GM12865 (cell line): ENCODE measurements at regions not wholly inside any gene's neighbourhood (a gene's known extent, or its start where the extent isn't known, plus 50 kb on each side); places are given as distances from the start of the nearest gene placed in this dataset.

Source experiments
- DNase-seq: peaks from one replicate; pipeline ENCODE4 v3.0.0; 2010; ENCODE audit warnings: low read depth
- H3K4me3 ChIP-seq: 2 replicates; pipeline ENCODE4 v1.5.1; 2011; ENCODE audit warnings: mild to moderate bottlenecking, low read depth, low read length, control low read depth
- TF ChIP-seq, protein P1 (sequence below): IDR thresholded peaks from 2 replicates; pipeline ENCODE4 v1.5.1; 2011; ENCODE audit warnings: low read length, control low read depth, low read depth, inconsistent platforms; ENCODE audit not compliant: insufficient read depth; ENCODE audit errors: missing control alignments

DNA sequence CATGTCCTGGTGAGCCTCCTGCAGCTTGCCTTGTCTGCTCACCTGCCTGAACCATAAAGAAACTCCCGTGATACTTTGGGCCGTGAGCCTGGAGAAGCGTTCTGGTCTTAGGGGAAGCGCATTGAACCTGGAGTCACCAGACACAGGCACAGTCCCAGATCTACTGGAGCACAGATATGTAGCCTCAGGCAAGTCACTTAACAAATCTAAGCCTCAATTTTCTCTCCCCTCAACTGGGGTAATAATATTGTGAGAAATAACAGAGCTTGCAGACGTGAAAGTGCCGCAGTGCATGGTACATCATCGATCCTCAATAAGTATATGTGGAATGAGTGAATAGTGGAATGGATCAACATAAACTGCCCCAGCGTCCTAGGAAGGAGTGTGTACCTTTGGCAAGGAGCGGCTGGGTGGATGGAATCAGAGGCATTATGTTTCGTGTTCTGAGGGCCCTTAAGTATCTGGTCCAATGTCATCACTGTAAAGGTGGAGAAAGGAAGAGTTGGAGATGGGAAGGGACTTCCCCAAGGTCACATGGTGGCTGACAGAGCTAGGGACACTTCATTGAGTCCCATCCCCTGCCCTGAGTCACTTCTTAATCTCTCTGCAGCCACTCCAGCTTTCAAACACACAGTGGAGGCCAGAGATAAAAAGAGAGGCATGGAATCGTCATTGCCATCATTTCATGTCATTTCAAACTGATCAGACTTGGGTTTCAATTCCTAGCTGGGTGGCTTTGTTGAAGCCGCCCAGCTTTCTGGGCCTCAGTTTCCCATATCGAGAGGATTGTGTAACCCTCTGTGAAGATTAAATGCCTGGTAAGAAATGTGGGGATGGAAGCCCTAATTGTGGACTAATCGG, 172.4 kb downstream of the DDX1 start:
- no peak for DNase-seq
- no peak overlapping the region for H3K4me3 ChIP-seq
- TF ChIP-seq, protein P1, sequence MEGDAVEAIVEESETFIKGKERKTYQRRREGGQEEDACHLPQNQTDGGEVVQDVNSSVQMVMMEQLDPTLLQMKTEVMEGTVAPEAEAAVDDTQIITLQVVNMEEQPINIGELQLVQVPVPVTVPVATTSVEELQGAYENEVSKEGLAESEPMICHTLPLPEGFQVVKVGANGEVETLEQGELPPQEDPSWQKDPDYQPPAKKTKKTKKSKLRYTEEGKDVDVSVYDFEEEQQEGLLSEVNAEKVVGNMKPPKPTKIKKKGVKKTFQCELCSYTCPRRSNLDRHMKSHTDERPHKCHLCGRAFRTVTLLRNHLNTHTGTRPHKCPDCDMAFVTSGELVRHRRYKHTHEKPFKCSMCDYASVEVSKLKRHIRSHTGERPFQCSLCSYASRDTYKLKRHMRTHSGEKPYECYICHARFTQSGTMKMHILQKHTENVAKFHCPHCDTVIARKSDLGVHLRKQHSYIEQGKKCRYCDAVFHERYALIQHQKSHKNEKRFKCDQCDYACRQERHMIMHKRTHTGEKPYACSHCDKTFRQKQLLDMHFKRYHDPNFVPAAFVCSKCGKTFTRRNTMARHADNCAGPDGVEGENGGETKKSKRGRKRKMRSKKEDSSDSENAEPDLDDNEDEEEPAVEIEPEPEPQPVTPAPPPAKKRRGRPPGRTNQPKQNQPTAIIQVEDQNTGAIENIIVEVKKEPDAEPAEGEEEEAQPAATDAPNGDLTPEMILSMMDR: no peak

DNA sequence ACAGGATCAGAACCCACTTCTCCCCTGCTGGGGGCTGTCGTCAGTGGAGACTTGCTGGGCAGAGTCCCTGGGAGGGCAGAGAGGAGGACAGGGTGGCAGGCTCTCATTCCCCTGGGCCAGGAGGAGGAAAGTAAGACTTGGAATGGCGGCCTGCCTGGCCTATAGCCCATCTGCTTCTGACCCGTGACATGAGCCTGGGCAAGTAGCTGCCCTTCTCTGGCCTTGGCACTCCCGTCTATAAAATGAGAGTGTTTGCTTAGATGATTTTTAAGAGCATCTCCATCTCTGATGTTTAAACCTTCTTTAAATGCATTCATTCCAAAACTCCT, 173.0 kb downstream of the DDX1 start:
- TF ChIP-seq, protein P1: no peak
- no peak for DNase-seq
- H3K4me3 ChIP-seq: no peak overlapping the region

DNA sequence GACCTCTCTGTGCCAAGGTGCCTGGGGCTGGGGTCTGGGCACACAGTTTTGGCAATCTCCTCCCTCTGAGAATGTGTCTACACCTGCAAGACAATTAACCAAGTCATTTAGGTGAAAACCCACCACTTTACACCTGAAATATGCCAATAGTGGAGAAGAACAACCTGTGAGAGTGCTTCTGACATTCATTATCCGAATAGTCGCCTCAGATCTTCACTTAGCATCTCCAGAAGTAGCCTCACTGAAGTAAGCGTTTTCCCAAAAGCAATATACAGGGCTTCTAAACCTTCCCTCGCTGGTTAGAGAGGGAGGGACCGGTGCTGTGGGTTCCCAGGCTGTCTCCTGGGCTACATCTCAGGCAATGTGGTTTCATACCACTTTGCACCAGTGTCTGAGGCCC, 173.5 kb downstream of the DDX1 start:
- DNase-seq: no peak
- TF ChIP-seq, protein P1: no peak

DNA sequence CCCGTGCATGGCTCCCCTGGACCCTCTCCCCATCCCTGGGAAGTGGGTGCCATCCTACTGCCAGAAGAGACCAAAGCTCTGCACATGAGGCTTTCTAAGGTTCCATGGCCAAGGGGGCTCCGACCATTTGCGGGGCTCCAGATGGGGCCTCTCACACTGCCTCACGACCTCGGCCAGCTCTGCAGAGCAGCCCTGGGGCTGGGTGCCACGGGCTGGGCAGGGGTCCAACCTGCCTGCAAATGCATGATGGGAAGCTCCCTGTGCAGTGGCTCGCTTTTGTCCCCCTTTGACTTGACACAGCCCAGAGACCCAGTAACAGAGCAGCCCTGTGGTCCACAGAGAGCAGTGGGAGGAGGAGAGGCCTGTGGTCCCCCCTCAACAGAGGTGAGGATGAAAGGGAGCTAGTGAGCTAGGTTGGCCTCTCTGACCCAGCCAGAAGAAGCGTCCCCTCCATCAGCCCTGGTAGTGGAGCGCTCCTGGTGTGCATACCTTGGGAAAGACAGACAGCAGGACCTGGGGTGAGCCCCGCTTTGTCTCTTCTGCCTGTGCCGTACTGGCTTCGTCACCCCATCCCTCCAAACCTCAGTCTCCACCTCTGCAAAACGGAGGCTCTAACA, 174.1 kb downstream of the DDX1 start:
- no peak overlapping the region for H3K4me3 ChIP-seq
- no peak for DNase-seq
- TF ChIP-seq, protein P1: no peak

More for the DNA sequence above, 173.5 kb downstream of the DDX1 start:
- H3K4me3 ChIP-seq: no peak overlapping the region

DNA sequence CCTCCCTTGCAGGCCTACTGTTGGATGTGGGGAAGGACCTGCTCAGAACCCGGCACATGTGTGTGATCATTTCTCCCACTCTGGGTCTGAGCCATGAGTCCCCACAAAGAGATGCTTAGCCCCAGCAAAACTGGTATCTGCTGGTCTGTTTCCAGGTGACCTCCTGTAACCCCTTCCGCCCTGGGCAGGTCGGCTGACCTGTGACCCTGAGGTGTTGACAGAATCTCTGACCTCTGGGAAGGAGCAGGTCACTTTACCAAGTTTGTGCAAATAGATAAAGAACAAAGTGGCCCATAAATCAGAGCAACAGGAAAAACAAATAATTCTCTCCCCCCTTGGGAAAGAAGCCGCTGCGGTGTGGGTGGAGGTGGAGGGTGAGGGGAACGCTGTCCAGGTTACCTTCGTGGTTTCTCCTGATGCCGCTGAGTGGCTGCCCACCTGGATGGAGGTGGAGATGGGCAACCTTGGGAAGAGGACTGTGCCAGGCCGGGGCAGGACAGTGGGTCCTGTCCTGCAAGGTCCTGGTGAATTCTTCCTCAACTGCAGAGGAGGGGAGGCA, 174.0 kb upstream of the MYCN start:
- TF ChIP-seq, protein P1: no peak
- DNase-seq: no peak
- no peak overlapping the region for H3K4me3 ChIP-seq

DNA sequence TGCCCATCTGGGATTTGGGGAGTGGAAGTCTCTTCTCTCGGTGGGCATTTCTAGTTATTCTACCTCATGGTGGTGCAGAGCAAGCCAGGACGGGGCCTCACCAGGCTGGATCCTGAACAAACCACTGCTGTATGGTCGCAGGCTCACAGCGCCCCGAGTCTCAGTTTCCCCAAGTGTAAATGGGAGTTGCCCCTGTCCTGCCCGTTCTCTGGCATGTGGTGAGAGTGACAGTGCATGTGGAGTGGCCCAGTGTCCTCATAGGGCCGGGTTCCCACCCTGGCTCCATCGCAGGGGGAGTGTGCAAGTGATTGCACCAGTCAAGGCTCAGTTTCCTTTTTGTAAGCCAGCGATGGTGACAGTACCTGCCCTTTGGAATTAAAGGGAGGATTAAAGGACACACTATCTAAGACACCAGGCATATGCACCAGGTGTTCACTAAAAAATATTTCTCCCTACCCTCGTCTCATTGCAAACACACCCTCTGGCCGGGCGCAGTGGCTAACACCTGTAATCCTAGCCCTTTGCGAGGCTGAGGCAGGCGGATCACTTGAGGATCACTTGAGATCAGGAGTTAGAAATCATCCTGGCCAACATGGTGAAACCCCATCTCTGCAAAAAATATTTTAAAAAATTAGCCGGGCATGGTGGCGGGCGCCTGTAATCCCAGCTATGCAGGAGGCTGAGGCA, 173.3 kb upstream of the MYCN start:
- no peak overlapping the region for H3K4me3 ChIP-seq
- TF ChIP-seq, protein P1: no peak
- DNase-seq: no peak
